ENCODE measurements at regions not wholly inside any gene's neighbourhood (a gene's known extent, or its start where the extent isn't known, plus 50 kb on each side); places are given as distances from the start of the nearest gene placed in this dataset.

- H3K4me1 Mint-ChIP-seq (ENCODE audit: low read depth) = peaks cover 3% of the 10 kb centered on the region
- H3K36me3 Mint-ChIP-seq (ENCODE audit: low read depth) = peaks cover 10% of the 10 kb centered on the region
- H3K9me3 Mint-ChIP-seq = no peaks in the 10 kb centered on the region
- no peak overlapping the region for H3K4me3 Mint-ChIP-seq
- H3K27ac Mint-ChIP-seq = no peak overlapping the region
- no peaks in the 10 kb centered on the region for H3K27me3 Mint-ChIP-seq (ENCODE audit: low read depth)
These were observed 52.6 kb upstream of the JUN start for GRCh38 chr1:58836408-58836807.

GRCh38 chr1:58837886-58838285 lies 54.0 kb upstream of the JUN start:
- Mint-ChIP-seq H3K27ac (no peak overlapping the region), H3K4me1 (ENCODE audit: low read depth) (peaks cover 11% of the 10 kb centered on the region), H3K4me3 (no peak overlapping the region), H3K27me3 (ENCODE audit: low read depth) (no peaks in the 10 kb centered on the region), H3K9me3 (no peaks in the 10 kb centered on the region), H3K36me3 (ENCODE audit: low read depth) (peaks cover 18% of the 10 kb centered on the region)

GRCh38 chr1:58839147-58839795 lies 55.4 kb upstream of the JUN start:
- Mint-ChIP-seq H3K4me1 (ENCODE audit: low read depth) (peaks cover 11% of the 10 kb centered on the region), H3K27ac (no peak overlapping the region), H3K9me3 (no peaks in the 10 kb centered on the region), H3K36me3 (ENCODE audit: low read depth) (peaks cover 18% of the 10 kb centered on the region), H3K4me3 (no peak overlapping the region), H3K27me3 (ENCODE audit: low read depth) (no peaks in the 10 kb centered on the region)

- Mint-ChIP-seq H3K9me3 (no peaks in the 10 kb centered on the region), H3K36me3 (ENCODE audit: low read depth) (peaks cover 17% of the 10 kb centered on the region), H3K4me1 (ENCODE audit: low read depth) (peaks cover 11% of the 10 kb centered on the region), H3K4me3 (no peak overlapping the region), H3K27ac (no peak overlapping the region), H3K27me3 (ENCODE audit: low read depth) (no peaks in the 10 kb centered on the region)
These were observed 56.3 kb upstream of the JUN start for GRCh38 chr1:58839846-58840835.

GRCh38 chr1:58841455-58841854 lies 57.6 kb upstream of the JUN start:
- H3K27me3 Mint-ChIP-seq (ENCODE audit: low read depth) = no peaks in the 10 kb centered on the region
- no peak overlapping the region for H3K27ac Mint-ChIP-seq
- H3K4me1 Mint-ChIP-seq (ENCODE audit: low read depth) = peaks cover 11% of the 10 kb centered on the region
- peaks cover 17% of the 10 kb centered on the region for H3K36me3 Mint-ChIP-seq (ENCODE audit: low read depth)
- no peaks in the 10 kb centered on the region for H3K9me3 Mint-ChIP-seq
- H3K4me3 Mint-ChIP-seq = no peak overlapping the region

- Mint-ChIP-seq H3K27ac (no peak overlapping the region), H3K27me3 (ENCODE audit: low read depth) (no peaks in the 10 kb centered on the region), H3K36me3 (ENCODE audit: low read depth) (peaks cover 15% of the 10 kb centered on the region), H3K4me3 (no peak overlapping the region), H3K9me3 (no peaks in the 10 kb centered on the region), H3K4me1 (ENCODE audit: low read depth) (peaks cover 10% of the 10 kb centered on the region)
These were observed 59.1 kb upstream of the JUN start for GRCh38 chr1:58842941-58843340.

GRCh38 chr1:58844176-58844575 lies 60.3 kb upstream of the JUN start:
- Mint-ChIP-seq H3K9me3 (no peaks in the 10 kb centered on the region), H3K27ac (no peak overlapping the region), H3K36me3 (ENCODE audit: low read depth) (peaks cover 12% of the 10 kb centered on the region), H3K4me1 (ENCODE audit: low read depth) (peaks cover 10% of the 10 kb centered on the region), H3K4me3 (no peak overlapping the region), H3K27me3 (ENCODE audit: low read depth) (no peaks in the 10 kb centered on the region)

GRCh38 chr1:58845942-58846341 lies 62.1 kb upstream of the JUN start:
- H3K36me3 Mint-ChIP-seq (ENCODE audit: low read depth) = peaks cover 12% of the 10 kb centered on the region
- H3K27me3 Mint-ChIP-seq (ENCODE audit: low read depth) = no peaks in the 10 kb centered on the region
- peaks cover 10% of the 10 kb centered on the region for H3K4me1 Mint-ChIP-seq (ENCODE audit: low read depth)
- no peak overlapping the region for H3K4me3 Mint-ChIP-seq
- H3K27ac Mint-ChIP-seq = no peak overlapping the region
- no peaks in the 10 kb centered on the region for H3K9me3 Mint-ChIP-seq

GRCh38 chr1:58848818-58849411 lies 65.1 kb upstream of the JUN start:
- Mint-ChIP-seq H3K36me3 (ENCODE audit: low read depth) (peaks cover 4% of the 10 kb centered on the region), H3K9me3 (no peaks in the 10 kb centered on the region), H3K27ac (no peak overlapping the region), H3K4me1 (ENCODE audit: low read depth) (peaks cover 9% of the 10 kb centered on the region), H3K4me3 (no peak overlapping the region), H3K27me3 (ENCODE audit: low read depth) (no peaks in the 10 kb centered on the region)

- H3K27me3 Mint-ChIP-seq (ENCODE audit: low read depth) = no peaks in the 10 kb centered on the region
- H3K4me1 Mint-ChIP-seq (ENCODE audit: low read depth) = peaks cover 15% of the 10 kb centered on the region
- peaks cover 4% of the 10 kb centered on the region for H3K36me3 Mint-ChIP-seq (ENCODE audit: low read depth)
- no peaks in the 10 kb centered on the region for H3K9me3 Mint-ChIP-seq
- no peak overlapping the region for H3K4me3 Mint-ChIP-seq
- H3K27ac Mint-ChIP-seq = no peak overlapping the region
These were observed 65.7 kb upstream of the JUN start for GRCh38 chr1:58849551-58849950.

- peaks cover 24% of the 10 kb centered on the region for H3K4me1 Mint-ChIP-seq (ENCODE audit: low read depth)
- H3K36me3 Mint-ChIP-seq (ENCODE audit: low read depth) = peaks cover 6% of the 10 kb centered on the region
- H3K27me3 Mint-ChIP-seq (ENCODE audit: low read depth) = no peaks in the 10 kb centered on the region
- H3K27ac Mint-ChIP-seq = no peak overlapping the region
- H3K4me3 Mint-ChIP-seq = no peak overlapping the region
- H3K9me3 Mint-ChIP-seq = no peaks in the 10 kb centered on the region
These were observed 66.8 kb upstream of the JUN start for GRCh38 chr1:58850636-58851035.

- H3K9me3 Mint-ChIP-seq = no peaks in the 10 kb centered on the region
- peaks cover 7% of the 10 kb centered on the region for H3K36me3 Mint-ChIP-seq (ENCODE audit: low read depth)
- no peaks in the 10 kb centered on the region for H3K27me3 Mint-ChIP-seq (ENCODE audit: low read depth)
- no peak overlapping the region for H3K4me3 Mint-ChIP-seq
- no peak overlapping the region for H3K27ac Mint-ChIP-seq
- H3K4me1 Mint-ChIP-seq (ENCODE audit: low read depth) = peaks cover 44% of the 10 kb centered on the region
These were observed 69.1 kb upstream of the JUN start for GRCh38 chr1:58852731-58853485.

GRCh38 chr1:58854576-58854975 lies 70.7 kb upstream of the JUN start:
- H3K27ac Mint-ChIP-seq = peak overlapping the region; percentile 57
- H3K36me3 Mint-ChIP-seq (ENCODE audit: low read depth) = peaks cover 7% of the 10 kb centered on the region
- H3K4me3 Mint-ChIP-seq = no peak overlapping the region
- no peaks in the 10 kb centered on the region for H3K27me3 Mint-ChIP-seq (ENCODE audit: low read depth)
- H3K4me1 Mint-ChIP-seq (ENCODE audit: low read depth) = peaks cover 54% of the 10 kb centered on the region
- H3K9me3 Mint-ChIP-seq = no peaks in the 10 kb centered on the region
